ENCODE measurements at regions not wholly inside any gene's neighbourhood (a gene's known extent, or its start where the extent isn't known, plus 50 kb on each side); places are given as distances from the start of the nearest gene placed in this dataset.

- no peak overlapping the region for H3K27ac ChIP-seq (ENCODE audit: insufficient read depth, low read depth, low read length, poor library complexity, severe bottlenecking)
- no peaks in the 10 kb centered on the region for H3K9me3 ChIP-seq (ENCODE audit: control insufficient read depth, low read length)
- 80% methylated on average over 1 of the region's 2 CpGs; no CpG with 5 or more reads in 1 of the 2 experiments for WGBS, 2 experiments
- H3K4me3 ChIP-seq (ENCODE audit: insufficient read depth, low read depth, low read length) = no peak overlapping the region
- H3K27me3 ChIP-seq (ENCODE audit: control insufficient read depth, insufficient read depth, low read length, poor library complexity, severe bottlenecking) = no peaks in the 10 kb centered on the region
- no peaks in the 10 kb centered on the region for H3K4me1 ChIP-seq (ENCODE audit: control insufficient read depth, insufficient read depth, low read length)
- H3K36me3 ChIP-seq (ENCODE audit: control insufficient read depth, insufficient read depth, low read length) = no peaks in the 10 kb centered on the region
These were observed 206.7 kb upstream of the IGFBP3 start for GRCh38 chr7:46127814-46128213.

- Histone ChIP-seq H3K36me3 (ENCODE audit: control insufficient read depth, insufficient read depth, low read length) (no peaks in the 10 kb centered on the region), H3K9me3 (ENCODE audit: control insufficient read depth, low read length) (no peaks in the 10 kb centered on the region), H3K4me3 (ENCODE audit: insufficient read depth, low read depth, low read length) (no peak overlapping the region), H3K27me3 (ENCODE audit: control insufficient read depth, insufficient read depth, low read length, poor library complexity, severe bottlenecking) (no peaks in the 10 kb centered on the region), H3K4me1 (ENCODE audit: control insufficient read depth, insufficient read depth, low read length) (no peaks in the 10 kb centered on the region), H3K27ac (ENCODE audit: insufficient read depth, low read depth, low read length, poor library complexity, severe bottlenecking) (no peak overlapping the region)
- WGBS, 2 experiments = 88 to 91% methylated on average over 2 of the region's 2 CpGs
These were observed 205.7 kb upstream of the IGFBP3 start for GRCh38 chr7:46126675-46127300.

GRCh38 chr7:46123756-46124343, 202.8 kb upstream of the IGFBP3 start:
- no peaks in the 10 kb centered on the region for H3K27me3 ChIP-seq (ENCODE audit: control insufficient read depth, insufficient read depth, low read length, poor library complexity, severe bottlenecking)
- no peaks in the 10 kb centered on the region for H3K4me1 ChIP-seq (ENCODE audit: control insufficient read depth, insufficient read depth, low read length)
- no peak overlapping the region for H3K4me3 ChIP-seq (ENCODE audit: insufficient read depth, low read depth, low read length)
- WGBS, 2 experiments = 91 to 94% methylated on average over 3 of the region's 3 CpGs
- no peaks in the 10 kb centered on the region for H3K9me3 ChIP-seq (ENCODE audit: control insufficient read depth, low read length)
- H3K36me3 ChIP-seq (ENCODE audit: control insufficient read depth, insufficient read depth, low read length) = no peaks in the 10 kb centered on the region
- H3K27ac ChIP-seq (ENCODE audit: insufficient read depth, low read depth, low read length, poor library complexity, severe bottlenecking) = no peak overlapping the region

GRCh38 chr7:46115410-46115809, 194.3 kb upstream of the IGFBP3 start:
- WGBS, 2 experiments = 87 to 91% methylated on average over 2 to 3 of the region's 3 CpGs
- no peaks in the 10 kb centered on the region for H3K27me3 ChIP-seq (ENCODE audit: control insufficient read depth, insufficient read depth, low read length, poor library complexity, severe bottlenecking)
- H3K36me3 ChIP-seq (ENCODE audit: control insufficient read depth, insufficient read depth, low read length) = no peaks in the 10 kb centered on the region
- H3K4me1 ChIP-seq (ENCODE audit: control insufficient read depth, insufficient read depth, low read length) = no peaks in the 10 kb centered on the region
- H3K9me3 ChIP-seq (ENCODE audit: control insufficient read depth, low read length) = no peaks in the 10 kb centered on the region
- H3K27ac ChIP-seq (ENCODE audit: insufficient read depth, low read depth, low read length, poor library complexity, severe bottlenecking) = no peak overlapping the region
- H3K4me3 ChIP-seq (ENCODE audit: insufficient read depth, low read depth, low read length) = no peak overlapping the region

- Histone ChIP-seq H3K4me3 (ENCODE audit: insufficient read depth, low read depth, low read length) (no peak overlapping the region), H3K9me3 (ENCODE audit: control insufficient read depth, low read length) (no peaks in the 10 kb centered on the region), H3K4me1 (ENCODE audit: control insufficient read depth, insufficient read depth, low read length) (no peaks in the 10 kb centered on the region), H3K27ac (ENCODE audit: insufficient read depth, low read depth, low read length, poor library complexity, severe bottlenecking) (no peak overlapping the region), H3K27me3 (ENCODE audit: control insufficient read depth, insufficient read depth, low read length, poor library complexity, severe bottlenecking) (no peaks in the 10 kb centered on the region), H3K36me3 (ENCODE audit: control insufficient read depth, insufficient read depth, low read length) (no peaks in the 10 kb centered on the region)
- 96 to 97% methylated on average over 3 to 4 of the region's 4 CpGs for WGBS, 2 experiments
These were observed 188.4 kb upstream of the IGFBP3 start for GRCh38 chr7:46109437-46109836.

- no peaks in the 10 kb centered on the region for H3K36me3 ChIP-seq (ENCODE audit: control insufficient read depth, insufficient read depth, low read length)
- no peaks in the 10 kb centered on the region for H3K9me3 ChIP-seq (ENCODE audit: control insufficient read depth, low read length)
- H3K4me3 ChIP-seq (ENCODE audit: insufficient read depth, low read depth, low read length) = no peak overlapping the region
- no peaks in the 10 kb centered on the region for H3K4me1 ChIP-seq (ENCODE audit: control insufficient read depth, insufficient read depth, low read length)
- H3K27me3 ChIP-seq (ENCODE audit: control insufficient read depth, insufficient read depth, low read length, poor library complexity, severe bottlenecking) = no peaks in the 10 kb centered on the region
- WGBS, 2 experiments = 94 to 95% methylated on average over 7 of the region's 7 CpGs
- no peak overlapping the region for H3K27ac ChIP-seq (ENCODE audit: insufficient read depth, low read depth, low read length, poor library complexity, severe bottlenecking)
These were observed 187.2 kb upstream of the IGFBP3 start for GRCh38 chr7:46108272-46108671.

GRCh38 chr7:46107610-46108217, 186.6 kb upstream of the IGFBP3 start:
- Histone ChIP-seq H3K4me1 (ENCODE audit: control insufficient read depth, insufficient read depth, low read length) (no peaks in the 10 kb centered on the region), H3K9me3 (ENCODE audit: control insufficient read depth, low read length) (no peaks in the 10 kb centered on the region), H3K27me3 (ENCODE audit: control insufficient read depth, insufficient read depth, low read length, poor library complexity, severe bottlenecking) (no peaks in the 10 kb centered on the region), H3K27ac (ENCODE audit: insufficient read depth, low read depth, low read length, poor library complexity, severe bottlenecking) (no peak overlapping the region), H3K4me3 (ENCODE audit: insufficient read depth, low read depth, low read length) (no peak overlapping the region), H3K36me3 (ENCODE audit: control insufficient read depth, insufficient read depth, low read length) (no peaks in the 10 kb centered on the region)
- 91 to 95% methylated on average over 7 of the region's 7 CpGs for WGBS, 2 experiments

GRCh38 chr7:46100521-46100920, 179.4 kb upstream of the IGFBP3 start:
- WGBS, 2 experiments = 94 to 100% methylated on average over 1 of the region's 1 CpG
- H3K36me3 ChIP-seq (ENCODE audit: control insufficient read depth, insufficient read depth, low read length) = no peaks in the 10 kb centered on the region
- no peaks in the 10 kb centered on the region for H3K4me1 ChIP-seq (ENCODE audit: control insufficient read depth, insufficient read depth, low read length)
- H3K27ac ChIP-seq (ENCODE audit: insufficient read depth, low read depth, low read length, poor library complexity, severe bottlenecking) = no peak overlapping the region
- H3K9me3 ChIP-seq (ENCODE audit: control insufficient read depth, low read length) = no peaks in the 10 kb centered on the region
- H3K4me3 ChIP-seq (ENCODE audit: insufficient read depth, low read depth, low read length) = no peak overlapping the region
- no peaks in the 10 kb centered on the region for H3K27me3 ChIP-seq (ENCODE audit: control insufficient read depth, insufficient read depth, low read length, poor library complexity, severe bottlenecking)

GRCh38 chr7:46099076-46099475, 178.0 kb upstream of the IGFBP3 start:
- WGBS, 2 experiments = no CpG with 5 or more reads among the region's 1 CpG

GRCh38 chr7:46091071-46091470, 170.0 kb upstream of the IGFBP3 start:
- no peak overlapping the region for H3K4me3 ChIP-seq (ENCODE audit: insufficient read depth, low read depth, low read length)
- no peaks in the 10 kb centered on the region for H3K9me3 ChIP-seq (ENCODE audit: control insufficient read depth, low read length)
- peaks cover 3% of the 10 kb centered on the region for H3K4me1 ChIP-seq (ENCODE audit: control insufficient read depth, insufficient read depth, low read length)
- no peak overlapping the region for H3K27ac ChIP-seq (ENCODE audit: insufficient read depth, low read depth, low read length, poor library complexity, severe bottlenecking)
- no peaks in the 10 kb centered on the region for H3K36me3 ChIP-seq (ENCODE audit: control insufficient read depth, insufficient read depth, low read length)
- H3K27me3 ChIP-seq (ENCODE audit: control insufficient read depth, insufficient read depth, low read length, poor library complexity, severe bottlenecking) = no peaks in the 10 kb centered on the region
- 89 to 91% methylated on average over 1 of the region's 1 CpG for WGBS, 2 experiments

More at GRCh38 chr7:46099076-46099475, 178.0 kb upstream of the IGFBP3 start:
- H3K36me3 ChIP-seq (ENCODE audit: control insufficient read depth, insufficient read depth, low read length) = no peaks in the 10 kb centered on the region
- no peaks in the 10 kb centered on the region for H3K4me1 ChIP-seq (ENCODE audit: control insufficient read depth, insufficient read depth, low read length)
- H3K4me3 ChIP-seq (ENCODE audit: insufficient read depth, low read depth, low read length) = no peak overlapping the region
- no peak overlapping the region for H3K27ac ChIP-seq (ENCODE audit: insufficient read depth, low read depth, low read length, poor library complexity, severe bottlenecking)
- no peaks in the 10 kb centered on the region for H3K9me3 ChIP-seq (ENCODE audit: control insufficient read depth, low read length)
- no peaks in the 10 kb centered on the region for H3K27me3 ChIP-seq (ENCODE audit: control insufficient read depth, insufficient read depth, low read length, poor library complexity, severe bottlenecking)
